H1 (cell line): ENCODE measurements at regions not wholly inside any gene's neighbourhood (a gene's known extent, or its start where the extent isn't known, plus 50 kb on each side); places are given as distances from the start of the nearest gene placed in this dataset.

Experiments used
- EP300 ChIP-seq, 2 experiments: IDR thresholded peaks; 1 replicate in 1 of 2; 2 replicates in 1 of 2; pipeline ENCODE4 v1.6.1; 2011 to 2012; ENCODE audit warnings: low read depth in 2 of 2, low read length in 2 of 2, mild to moderate bottlenecking in 2 of 2, borderline replicate concordance in 1 of 2, inconsistent platforms in 1 of 2, moderate library complexity in 1 of 2
- SAP30 ChIP-seq: fragments of 300-600 bp; sonication (generic); IDR thresholded peaks from 2 replicates; pipeline ENCODE4 v1.7.1; 2012; ENCODE audit warnings: low read length, moderate library complexity, mild to moderate bottlenecking, inconsistent platforms; ENCODE audit not compliant: insufficient read depth, insufficient replicate concordance
- SP1 ChIP-seq: IDR thresholded peaks from 2 replicates; pipeline ENCODE4 v1.6.1; 2011; ENCODE audit warnings: low read depth, low read length

- no peak for TF ChIP-seq SAP30
- TF ChIP-seq SP1 = no peak
- TF ChIP-seq EP300 (IDR thresholded peaks at IDR 0.05; ENCODE audit: borderline replicate concordance in 1 of 2, low read depth in 2 of 2, low read length in 2 of 2) = no peak
Measured at GRCh38 chrX:78593701-78594100, 65.4 kb downstream of the RTL3 start (continued).
